ENCODE measurements at regions not wholly inside any gene's neighbourhood (a gene's known extent, or its start where the extent isn't known, plus 50 kb on each side); places are given as distances from the start of the nearest gene placed in this dataset.

DNA sequence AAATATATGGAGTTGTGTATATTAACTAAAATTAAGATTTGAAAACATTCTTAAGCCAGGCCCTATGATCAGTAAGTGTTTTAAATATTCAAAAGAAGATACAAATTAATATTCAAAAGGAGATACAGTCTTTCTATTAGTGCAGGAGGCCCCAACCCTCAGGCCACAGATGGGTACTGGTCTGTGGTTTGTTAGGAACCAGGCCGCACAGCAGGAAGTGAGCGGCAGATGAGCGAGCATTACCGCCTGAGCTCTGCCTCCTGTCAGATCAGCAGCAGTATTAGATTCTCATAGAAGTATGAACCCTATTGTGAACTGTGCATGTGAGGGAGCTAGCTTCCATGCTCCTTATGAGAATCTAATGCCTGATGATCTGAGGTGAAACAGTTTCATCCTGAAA, 232.9 kb downstream of the FOXO1 start:
- no peak for TF ChIP-seq SREBF1 (IDR thresholded peaks at IDR 0.05; ENCODE audit: low read length)
- no peak for TF ChIP-seq CTCF (IDR thresholded peaks at IDR 0.05 in 2 of 3, conservative IDR thresholded peaks at IDR 0.05 in 1 of 3; ENCODE audit: control insufficient read depth in 2 of 3, extremely low read depth in 1 of 3, insufficient read depth in 1 of 3, low read depth in 3 of 3, low read length in 3 of 3)
- TF ChIP-seq CREM (IDR thresholded peaks at IDR 0.05; ENCODE audit: low read depth): no peak
- no peak for TF ChIP-seq E4F1 (IDR thresholded peaks at IDR 0.05; ENCODE audit: borderline replicate concordance, partially characterized antibody)
- TF ChIP-seq, protein P1, sequence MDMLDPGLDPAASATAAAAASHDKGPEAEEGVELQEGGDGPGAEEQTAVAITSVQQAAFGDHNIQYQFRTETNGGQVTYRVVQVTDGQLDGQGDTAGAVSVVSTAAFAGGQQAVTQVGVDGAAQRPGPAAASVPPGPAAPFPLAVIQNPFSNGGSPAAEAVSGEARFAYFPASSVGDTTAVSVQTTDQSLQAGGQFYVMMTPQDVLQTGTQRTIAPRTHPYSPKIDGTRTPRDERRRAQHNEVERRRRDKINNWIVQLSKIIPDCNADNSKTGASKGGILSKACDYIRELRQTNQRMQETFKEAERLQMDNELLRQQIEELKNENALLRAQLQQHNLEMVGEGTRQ (IDR thresholded peaks at IDR 0.05; ENCODE audit: borderline replicate concordance, low read depth, low read length): no peak
- TF ChIP-seq POLR2AphosphoS5 (IDR thresholded peaks at IDR 0.05; ENCODE audit: low read length): no peak
- TF ChIP-seq HDAC2 (IDR thresholded peaks at IDR 0.05): no peak
- TF ChIP-seq ZNF384 (IDR thresholded peaks at IDR 0.05; ENCODE audit: borderline replicate concordance, low read depth, low read length): no peak
- TF ChIP-seq EZH2 (IDR thresholded peaks at IDR 0.05; ENCODE audit: borderline replicate concordance, control insufficient read depth, low read depth, low read length): no peak
